C4-2B (cell line): ENCODE measurements at regions not wholly inside any gene's neighbourhood (a gene's known extent, or its start where the extent isn't known, plus 50 kb on each side); places are given as distances from the start of the nearest gene placed in this dataset.

Experiments used
- ZFX ChIP-seq: fragments of 450-650 bp; IDR thresholded peaks from 2 replicates; pipeline ENCODE4 v1.6.1; 2017
- TF ChIP-seq, protein P1 (sequence below): fragments of 450-650 bp; conservative IDR thresholded peaks from 2 replicates; pipeline ENCODE4 v1.5.1; 2017; ENCODE audit warnings: mild to moderate bottlenecking

DNA sequence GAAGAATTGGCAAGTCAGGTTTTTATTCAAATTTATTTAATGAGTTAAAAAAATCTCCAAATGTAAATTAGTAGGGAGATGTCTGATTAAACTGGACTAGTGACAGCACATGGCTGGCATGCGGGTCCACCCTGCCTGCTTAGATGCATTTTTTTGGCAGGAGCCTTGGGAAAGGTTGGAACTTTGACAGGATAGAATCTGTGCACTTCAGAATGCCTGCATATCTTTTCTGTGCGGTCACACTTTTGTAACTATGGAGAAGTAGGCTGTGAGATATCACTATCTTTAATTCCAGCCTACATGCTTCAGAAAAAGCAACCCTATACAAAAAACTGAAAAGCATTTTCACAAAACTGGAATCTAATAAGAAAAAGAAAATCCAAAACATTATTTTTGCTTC lies 317.8 kb downstream of the MBD2 start:
- TF ChIP-seq, protein P1, sequence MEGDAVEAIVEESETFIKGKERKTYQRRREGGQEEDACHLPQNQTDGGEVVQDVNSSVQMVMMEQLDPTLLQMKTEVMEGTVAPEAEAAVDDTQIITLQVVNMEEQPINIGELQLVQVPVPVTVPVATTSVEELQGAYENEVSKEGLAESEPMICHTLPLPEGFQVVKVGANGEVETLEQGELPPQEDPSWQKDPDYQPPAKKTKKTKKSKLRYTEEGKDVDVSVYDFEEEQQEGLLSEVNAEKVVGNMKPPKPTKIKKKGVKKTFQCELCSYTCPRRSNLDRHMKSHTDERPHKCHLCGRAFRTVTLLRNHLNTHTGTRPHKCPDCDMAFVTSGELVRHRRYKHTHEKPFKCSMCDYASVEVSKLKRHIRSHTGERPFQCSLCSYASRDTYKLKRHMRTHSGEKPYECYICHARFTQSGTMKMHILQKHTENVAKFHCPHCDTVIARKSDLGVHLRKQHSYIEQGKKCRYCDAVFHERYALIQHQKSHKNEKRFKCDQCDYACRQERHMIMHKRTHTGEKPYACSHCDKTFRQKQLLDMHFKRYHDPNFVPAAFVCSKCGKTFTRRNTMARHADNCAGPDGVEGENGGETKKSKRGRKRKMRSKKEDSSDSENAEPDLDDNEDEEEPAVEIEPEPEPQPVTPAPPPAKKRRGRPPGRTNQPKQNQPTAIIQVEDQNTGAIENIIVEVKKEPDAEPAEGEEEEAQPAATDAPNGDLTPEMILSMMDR: no peak
- TF ChIP-seq ZFX: no peak
